Endothelial cell of umbilical vein (primary cell): ENCODE measurements at regions not wholly inside any gene's neighbourhood (a gene's known extent, or its start where the extent isn't known, plus 50 kb on each side); places are given as distances from the start of the nearest gene placed in this dataset.

Experiments
- BruUV-seq: library from RNA; stranded (reverse); fragments of 400-500 nt; replicated peaks from 2 replicates; lab custom pipeline; 2021; lab: Mats Ljungman, UMichigan
- CTCF ChIA-PET: fragments of 300-600, 350-600 bp; sonication (Branson Sonifier 250); formaldehyde crosslinking; loops from one replicate; lab custom pipeline; 2021; ENCODE audit warnings: antibody characterized with exemption, inconsistent platforms; lab: Charles Lee
- POLR2A ChIA-PET: fragments of 300-600, 350-600 bp; sonication (Branson Sonifier 250); formaldehyde crosslinking; loops from one replicate; lab custom pipeline; 2021; ENCODE audit warnings: antibody characterized with exemption, inconsistent platforms; lab: Charles Lee
- DNase-seq: peaks from one replicate; pipeline ENCODE4 v3.0.0-alpha.2; 2011; ENCODE audit warnings: low read depth, low spot score
- FAIRE-seq: peaks from 2 replicates; lab custom pipeline; 2011; peaks lifted over from hg19 to GRCh38; lab: Jason Lieb, UNC
- H2AFZ ChIP-seq: 2 replicates; pipeline ENCODE4 v1.6.0; 2012; ENCODE audit warnings: low read depth, low read length, control low read depth, inconsistent platforms
- H3K27ac ChIP-seq: 2 replicates; pipeline ENCODE4 v1.5.1; 2011; ENCODE audit warnings: low read depth, mild to moderate bottlenecking, control low read depth, low read length, moderate library complexity; ENCODE audit not compliant: insufficient read depth
- H3K27me3 ChIP-seq, 2 experiments: 2 replicates each; pipeline versions ENCODE4 v1.6.0 to v1.6.1; 2011; ENCODE audit warnings: low read length in 2 of 2, mixed read lengths in 1 of 2; ENCODE audit not compliant: control insufficient read depth in 2 of 2, insufficient read depth in 2 of 2
- H3K36me3 ChIP-seq, 2 experiments: 2 replicates in 1 of 2; 3 replicates in 1 of 2; pipeline ENCODE4 v1.5.1; 2011; ENCODE audit warnings: low read length in 2 of 2, mild to moderate bottlenecking in 1 of 2, moderate library complexity in 1 of 2; ENCODE audit not compliant: control insufficient read depth in 2 of 2, insufficient read depth in 2 of 2; ENCODE audit errors: extremely low read depth in 1 of 2
- H3K4me1 ChIP-seq: 3 replicates; pipeline ENCODE4 v1.5.1; 2011; ENCODE audit warnings: mild to moderate bottlenecking, low read length; ENCODE audit not compliant: control insufficient read depth, insufficient read depth; ENCODE audit errors: extremely low read depth
- H3K4me2 ChIP-seq: 2 replicates; pipeline ENCODE4 v1.6.1; 2011; ENCODE audit warnings: low read length, control low read depth, mixed read lengths; ENCODE audit not compliant: insufficient read depth
- H3K4me3 ChIP-seq, 3 experiments: fragments of 200-600 bp in 1 of 3; sonication (generic), shearing (Covaris generic) in 1 of 3; replicated peaks in 1 of 3; 2 replicates each; pipeline ENCODE4 v1.5.1; 2011 to 2016; ENCODE audit warnings: control low read depth in 3 of 3, low read length in 3 of 3, mild to moderate bottlenecking in 2 of 3, inconsistent platforms in 1 of 3, low read depth in 1 of 3, moderate library complexity in 1 of 3; ENCODE audit not compliant: insufficient read depth in 1 of 3
- H3K79me2 ChIP-seq: 2 replicates; pipeline ENCODE4 v1.6.0; 2012; ENCODE audit warnings: low read length, inconsistent platforms; ENCODE audit not compliant: control insufficient read depth, insufficient read depth
- H3K9ac ChIP-seq: replicated peaks from 2 replicates; pipeline ENCODE3; 2011; ENCODE audit warnings: low read length, control low read depth; ENCODE audit not compliant: insufficient read depth; ENCODE audit errors: extremely low read depth
- H3K9me1 ChIP-seq: replicated peaks from 3 replicates; pipeline ENCODE4 v1.6.0; 2011; ENCODE audit warnings: mild to moderate bottlenecking, low read length; ENCODE audit not compliant: control insufficient read depth, insufficient read depth; ENCODE audit errors: extremely low read depth
- H3K9me3 ChIP-seq: replicated peaks from 2 replicates; pipeline ENCODE4 v1.5.1; 2012; ENCODE audit warnings: low read length, inconsistent platforms; ENCODE audit not compliant: control insufficient read depth, insufficient read depth
- H4K20me1 ChIP-seq: replicated peaks from 2 replicates; pipeline ENCODE3; 2011; ENCODE audit warnings: mild to moderate bottlenecking, low read length; ENCODE audit not compliant: control insufficient read depth, insufficient read depth; ENCODE audit errors: extremely low read depth
- EZH2 ChIP-seq: IDR thresholded peaks from 2 replicates; pipeline ENCODE4 v1.6.1; 2012; ENCODE audit warnings: borderline replicate concordance, low read depth, mild to moderate bottlenecking, moderate library complexity, low read length, inconsistent platforms; ENCODE audit not compliant: severe bottlenecking
- GATA2 ChIP-seq: IDR thresholded peaks from 2 replicates; pipeline ENCODE4 v1.7.0; 2011; ENCODE audit warnings: low read depth, mild to moderate bottlenecking, moderate library complexity, mixed read lengths, low read length; ENCODE audit not compliant: insufficient read length, insufficient read depth
- MYC ChIP-seq: IDR thresholded peaks from one replicate; pipeline ENCODE4 v1.6.1; 2011; ENCODE audit warnings: mild to moderate bottlenecking, low read depth, low read length
- POLR2AphosphoS5 ChIP-seq: IDR thresholded peaks from 2 replicates; pipeline ENCODE4 v1.6.1; 2012; ENCODE audit warnings: low read depth, mild to moderate bottlenecking, control low read depth, low read length, moderate library complexity; ENCODE audit not compliant: insufficient read depth
- dilution Hi-C: fragments of 300-500 bp; cut with MboI; formaldehyde crosslinking; loops from one replicate; pipeline ENCODE4 v1.15.0; 2019; ENCODE audit warnings: low sequenced_read_pairs; ENCODE audit not compliant: extremely low pct_ligation_motif_present
- intact Hi-C: fragments of 100-400 bp; cut with micrococcal nuclease; formaldehyde crosslinking; loops from one replicate; pipeline ENCODE4 v1.10.0; 2022
- TF ChIP-seq, protein P1 (sequence below): IDR thresholded peaks from 2 replicates; pipeline ENCODE4 v1.6.1; 2011; ENCODE audit not compliant: insufficient read depth, insufficient read length
- TF ChIP-seq, protein P2 (sequence below), 2 donors: IDR thresholded peaks; 1 replicate in 1 of 2; 2 replicates in 1 of 2; pipeline ENCODE4 v1.5.1; 2011; ENCODE audit warnings: low read length in 2 of 2, mild to moderate bottlenecking in 2 of 2, moderate library complexity in 2 of 2, control low read depth in 1 of 2, inconsistent platforms in 1 of 2, low read depth in 1 of 2; ENCODE audit not compliant: insufficient read depth in 1 of 2; ENCODE audit errors: extremely low read depth in 1 of 2

DNA sequence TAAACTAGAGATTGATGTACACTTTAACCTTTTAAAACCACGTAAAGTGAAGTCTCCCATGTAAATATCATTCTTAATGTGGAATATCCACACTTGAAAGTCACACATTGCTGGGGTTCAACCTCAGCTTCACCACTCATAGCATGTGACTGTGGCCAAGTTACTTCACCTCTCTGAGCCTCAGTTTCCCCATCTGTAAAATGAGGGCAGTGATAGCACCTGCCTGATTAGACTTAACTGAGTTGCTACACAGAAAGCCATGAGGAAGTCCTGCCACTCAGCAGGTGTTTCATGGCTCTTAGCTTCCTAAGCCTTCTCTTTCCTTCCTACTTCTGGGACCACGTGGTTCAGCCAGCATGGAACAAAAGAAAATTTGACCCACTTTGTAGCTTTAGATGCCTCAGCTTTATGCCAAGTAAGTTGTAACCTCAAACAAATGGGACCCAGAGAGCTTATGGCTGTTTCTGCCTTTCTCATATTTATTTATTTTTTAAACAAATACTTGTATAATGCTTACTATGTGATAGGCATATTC lies 277.3 kb upstream of the KLF3 start:
- no peak overlapping the region for H3K4me2 ChIP-seq
- intact Hi-C loops (no loop called here), dilution Hi-C loops (no loop called here)
- FAIRE-seq (no peak), DNase-seq (no peak)
- no peaks in the 10 kb centered on the region for H3K9me3 ChIP-seq
- H3K9me1 ChIP-seq = no peaks in the 10 kb centered on the region
- ChIA-PET CTCF (no interaction called here), POLR2A (no interaction called here)
- H3K4me1 ChIP-seq = no peaks in the 10 kb centered on the region
- no peak overlapping the region for H2AFZ ChIP-seq
- H3K36me3 ChIP-seq = no peaks in the 10 kb centered on the region
- H3K27ac ChIP-seq = no peak overlapping the region
- H4K20me1 ChIP-seq = no peaks in the 10 kb centered on the region
- H3K27me3 ChIP-seq = peaks cover 3 to 6% of the 10 kb centered on the region in 2 experiments
- no peaks in the 10 kb centered on the region for H3K79me2 ChIP-seq
- H3K9ac ChIP-seq = no peak overlapping the region
- TF ChIP-seq, protein P1, sequence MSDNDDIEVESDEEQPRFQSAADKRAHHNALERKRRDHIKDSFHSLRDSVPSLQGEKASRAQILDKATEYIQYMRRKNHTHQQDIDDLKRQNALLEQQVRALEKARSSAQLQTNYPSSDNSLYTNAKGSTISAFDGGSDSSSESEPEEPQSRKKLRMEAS = no peak
- TF ChIP-seq MYC = no peak
- TF ChIP-seq GATA2 = no peak
- no peak for TF ChIP-seq POLR2AphosphoS5
- no peak for TF ChIP-seq EZH2
- TF ChIP-seq, protein P2, sequence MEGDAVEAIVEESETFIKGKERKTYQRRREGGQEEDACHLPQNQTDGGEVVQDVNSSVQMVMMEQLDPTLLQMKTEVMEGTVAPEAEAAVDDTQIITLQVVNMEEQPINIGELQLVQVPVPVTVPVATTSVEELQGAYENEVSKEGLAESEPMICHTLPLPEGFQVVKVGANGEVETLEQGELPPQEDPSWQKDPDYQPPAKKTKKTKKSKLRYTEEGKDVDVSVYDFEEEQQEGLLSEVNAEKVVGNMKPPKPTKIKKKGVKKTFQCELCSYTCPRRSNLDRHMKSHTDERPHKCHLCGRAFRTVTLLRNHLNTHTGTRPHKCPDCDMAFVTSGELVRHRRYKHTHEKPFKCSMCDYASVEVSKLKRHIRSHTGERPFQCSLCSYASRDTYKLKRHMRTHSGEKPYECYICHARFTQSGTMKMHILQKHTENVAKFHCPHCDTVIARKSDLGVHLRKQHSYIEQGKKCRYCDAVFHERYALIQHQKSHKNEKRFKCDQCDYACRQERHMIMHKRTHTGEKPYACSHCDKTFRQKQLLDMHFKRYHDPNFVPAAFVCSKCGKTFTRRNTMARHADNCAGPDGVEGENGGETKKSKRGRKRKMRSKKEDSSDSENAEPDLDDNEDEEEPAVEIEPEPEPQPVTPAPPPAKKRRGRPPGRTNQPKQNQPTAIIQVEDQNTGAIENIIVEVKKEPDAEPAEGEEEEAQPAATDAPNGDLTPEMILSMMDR (IDR thresholded peaks at IDR 0.05; ENCODE audit: extremely low read depth in 1 of 2, insufficient read depth in 1 of 2, low read depth in 1 of 2, low read length in 2 of 2) = no peak
- BruUV-seq = no TSS peak
- H3K4me3 ChIP-seq = no peak overlapping the region
